HepG2 (cell line): ENCODE measurements at regions not wholly inside any gene's neighbourhood (a gene's known extent, or its start where the extent isn't known, plus 50 kb on each side); places are given as distances from the start of the nearest gene placed in this dataset.

ENCODE experiments used
- ARNT2 ChIP-seq: sonication (generic); formaldehyde crosslinking; IDR thresholded peaks from 2 replicates; pipeline ENCODE4 v1.8.0; 2022; ENCODE audit warnings: mild to moderate bottlenecking, low read depth, missing genetic modification reagents, moderate library complexity
- CTCF ChIP-seq: sonication (generic); formaldehyde crosslinking; IDR thresholded peaks from 2 replicates; pipeline ENCODE4 v1.5.0; 2020; ENCODE audit warnings: mild to moderate bottlenecking, missing genetic modification reagents, moderate library complexity
- FOXJ3 ChIP-seq: sonication (generic); formaldehyde crosslinking; IDR thresholded peaks from 2 replicates; pipeline ENCODE4 v1.4.0; 2020; ENCODE audit warnings: missing genetic modification reagents, mild to moderate bottlenecking, borderline replicate concordance
- GABPA ChIP-seq, 2 experiments: IDR thresholded peaks; 2 replicates each; pipeline ENCODE4 v1.6.1; 2011 to 2016; ENCODE audit warnings: low read depth in 2 of 2, low read length in 1 of 2, missing biosample characterization in 1 of 2, missing genetic modification characterization in 1 of 2
- GZF1 ChIP-seq: sonication (generic); formaldehyde crosslinking; IDR thresholded peaks from 2 replicates; pipeline ENCODE4 v1.5.1; 2020; ENCODE audit warnings: mild to moderate bottlenecking, missing genetic modification reagents
- NR2C2 ChIP-seq: sonication (generic); formaldehyde crosslinking; IDR thresholded peaks from 2 replicates; pipeline ENCODE4 v1.4.0; 2020; ENCODE audit warnings: missing genetic modification reagents, mild to moderate bottlenecking, moderate library complexity, borderline replicate concordance
- POLR2AphosphoS5 ChIP-seq: IDR thresholded peaks from 2 replicates; pipeline ENCODE4 v1.6.1; 2012; ENCODE audit warnings: low read depth, low read length
- PRPF4 ChIP-seq: fragments of 200-400 bp; formaldehyde crosslinking; IDR thresholded peaks from 2 replicates; pipeline ENCODE4 v1.6.1; 2016; ENCODE audit warnings: low read length, low read depth; ENCODE audit not compliant: poor library complexity, severe bottlenecking
- TCF7 ChIP-seq: sonication (generic); IDR thresholded peaks from 2 replicates; pipeline ENCODE4 v1.6.1; 2016; ENCODE audit warnings: antibody characterized with exemption, low read depth

GRCh38 chr2:12221584-12221983 is 475.2 kb downstream of the LPIN1 start:
- TF ChIP-seq CTCF (CRISPR knock-in tag) (no peak), GABPA (IDR thresholded peaks at IDR 0.05; ENCODE audit: low read depth, low read length) (no peak), GABPA (CRISPR knock-in tag; IDR thresholded peaks at IDR 0.05; ENCODE audit: low read depth) (no peak), TCF7 (no peak), ARNT2 (CRISPR knock-in tag) (no peak), NR2C2 (CRISPR knock-in tag) (no peak), PRPF4 (no peak), POLR2AphosphoS5 (no peak), FOXJ3 (CRISPR knock-in tag) (no peak), GZF1 (CRISPR knock-in tag) (no peak)
